C4-2B (cell line): ENCODE measurements at regions not wholly inside any gene's neighbourhood (a gene's known extent, or its start where the extent isn't known, plus 50 kb on each side); places are given as distances from the start of the nearest gene placed in this dataset.

ENCODE experiments used
- CTCF ChIP-seq: fragments of 450-650 bp; conservative IDR thresholded peaks from 2 replicates; pipeline ENCODE4 v1.5.1; 2017; ENCODE audit warnings: mild to moderate bottlenecking
- ZFX ChIP-seq: fragments of 450-650 bp; IDR thresholded peaks from 2 replicates; pipeline ENCODE4 v1.6.1; 2017

GRCh38 chr14:71381814-71382213 is 474.6 kb downstream of the PCNX1 start:
- no peak for TF ChIP-seq CTCF
- TF ChIP-seq ZFX, result no peak
